Endothelial cell of umbilical vein (primary cell): ENCODE measurements at regions not wholly inside any gene's neighbourhood (a gene's known extent, or its start where the extent isn't known, plus 50 kb on each side); places are given as distances from the start of the nearest gene placed in this dataset.

ENCODE experiments used
- BruUV-seq: library from RNA; stranded (reverse); fragments of 400-500 nt; replicated peaks from 2 replicates; lab custom pipeline; 2021; lab: Mats Ljungman, UMichigan
- CTCF ChIA-PET: fragments of 300-600, 350-600 bp; sonication (Branson Sonifier 250); formaldehyde crosslinking; loops from one replicate; lab custom pipeline; 2021; ENCODE audit warnings: antibody characterized with exemption, inconsistent platforms; lab: Charles Lee
- POLR2A ChIA-PET: fragments of 300-600, 350-600 bp; sonication (Branson Sonifier 250); formaldehyde crosslinking; loops from one replicate; lab custom pipeline; 2021; ENCODE audit warnings: antibody characterized with exemption, inconsistent platforms; lab: Charles Lee
- DNase-seq: peaks from one replicate; pipeline ENCODE4 v3.0.0-alpha.2; 2011; ENCODE audit warnings: low read depth, low spot score
- FAIRE-seq: peaks from 2 replicates; lab custom pipeline; 2011; peaks lifted over from hg19 to GRCh38; lab: Jason Lieb, UNC
- H2AFZ ChIP-seq: 2 replicates; pipeline ENCODE4 v1.6.0; 2012; ENCODE audit warnings: low read depth, low read length, control low read depth, inconsistent platforms
- H3K27ac ChIP-seq: 2 replicates; pipeline ENCODE4 v1.5.1; 2011; ENCODE audit warnings: low read depth, mild to moderate bottlenecking, control low read depth, low read length, moderate library complexity; ENCODE audit not compliant: insufficient read depth
- H3K27me3 ChIP-seq, 2 experiments: 2 replicates each; pipeline versions ENCODE4 v1.6.0 to v1.6.1; 2011; ENCODE audit warnings: low read length in 2 of 2, mixed read lengths in 1 of 2; ENCODE audit not compliant: control insufficient read depth in 2 of 2, insufficient read depth in 2 of 2
- H3K36me3 ChIP-seq, 2 experiments: 2 replicates in 1 of 2; 3 replicates in 1 of 2; pipeline ENCODE4 v1.5.1; 2011; ENCODE audit warnings: low read length in 2 of 2, mild to moderate bottlenecking in 1 of 2, moderate library complexity in 1 of 2; ENCODE audit not compliant: control insufficient read depth in 2 of 2, insufficient read depth in 2 of 2; ENCODE audit errors: extremely low read depth in 1 of 2
- H3K4me1 ChIP-seq: 3 replicates; pipeline ENCODE4 v1.5.1; 2011; ENCODE audit warnings: mild to moderate bottlenecking, low read length; ENCODE audit not compliant: control insufficient read depth, insufficient read depth; ENCODE audit errors: extremely low read depth
- H3K4me2 ChIP-seq: 2 replicates; pipeline ENCODE4 v1.6.1; 2011; ENCODE audit warnings: low read length, control low read depth, mixed read lengths; ENCODE audit not compliant: insufficient read depth
- H3K4me3 ChIP-seq, 3 experiments: fragments of 200-600 bp in 1 of 3; sonication (generic), shearing (Covaris generic) in 1 of 3; replicated peaks in 1 of 3; 2 replicates each; pipeline ENCODE4 v1.5.1; 2011 to 2016; ENCODE audit warnings: control low read depth in 3 of 3, low read length in 3 of 3, mild to moderate bottlenecking in 2 of 3, inconsistent platforms in 1 of 3, low read depth in 1 of 3, moderate library complexity in 1 of 3; ENCODE audit not compliant: insufficient read depth in 1 of 3
- H3K79me2 ChIP-seq: 2 replicates; pipeline ENCODE4 v1.6.0; 2012; ENCODE audit warnings: low read length, inconsistent platforms; ENCODE audit not compliant: control insufficient read depth, insufficient read depth
- H3K9ac ChIP-seq: replicated peaks from 2 replicates; pipeline ENCODE3; 2011; ENCODE audit warnings: low read length, control low read depth; ENCODE audit not compliant: insufficient read depth; ENCODE audit errors: extremely low read depth
- H3K9me1 ChIP-seq: replicated peaks from 3 replicates; pipeline ENCODE4 v1.6.0; 2011; ENCODE audit warnings: mild to moderate bottlenecking, low read length; ENCODE audit not compliant: control insufficient read depth, insufficient read depth; ENCODE audit errors: extremely low read depth
- H3K9me3 ChIP-seq: replicated peaks from 2 replicates; pipeline ENCODE4 v1.5.1; 2012; ENCODE audit warnings: low read length, inconsistent platforms; ENCODE audit not compliant: control insufficient read depth, insufficient read depth
- H4K20me1 ChIP-seq: replicated peaks from 2 replicates; pipeline ENCODE3; 2011; ENCODE audit warnings: mild to moderate bottlenecking, low read length; ENCODE audit not compliant: control insufficient read depth, insufficient read depth; ENCODE audit errors: extremely low read depth
- EZH2 ChIP-seq: IDR thresholded peaks from 2 replicates; pipeline ENCODE4 v1.6.1; 2012; ENCODE audit warnings: borderline replicate concordance, low read depth, mild to moderate bottlenecking, moderate library complexity, low read length, inconsistent platforms; ENCODE audit not compliant: severe bottlenecking
- FOS ChIP-seq: IDR thresholded peaks from 2 replicates; pipeline ENCODE4 v1.6.1; 2011; ENCODE audit warnings: mild to moderate bottlenecking, low read length, moderate library complexity, borderline replicate concordance; ENCODE audit not compliant: insufficient read depth
- GATA2 ChIP-seq: IDR thresholded peaks from 2 replicates; pipeline ENCODE4 v1.7.0; 2011; ENCODE audit warnings: low read depth, mild to moderate bottlenecking, moderate library complexity, mixed read lengths, low read length; ENCODE audit not compliant: insufficient read length, insufficient read depth
- JUN ChIP-seq: IDR thresholded peaks from 2 replicates; pipeline ENCODE4 v1.6.1; 2011; ENCODE audit warnings: borderline replicate concordance, low read depth; ENCODE audit not compliant: insufficient read length, insufficient read depth
- MAX ChIP-seq: IDR thresholded peaks from 2 replicates; pipeline ENCODE4 v1.6.1; 2011; ENCODE audit not compliant: insufficient read depth, insufficient read length
- MYC ChIP-seq: IDR thresholded peaks from one replicate; pipeline ENCODE4 v1.6.1; 2011; ENCODE audit warnings: mild to moderate bottlenecking, low read depth, low read length
- POLR2A ChIP-seq: IDR thresholded peaks from 2 replicates; pipeline ENCODE4 v1.6.1; 2012; ENCODE audit warnings: low read depth, mild to moderate bottlenecking, control low read depth, low read length
- POLR2AphosphoS5 ChIP-seq: IDR thresholded peaks from 2 replicates; pipeline ENCODE4 v1.6.1; 2012; ENCODE audit warnings: low read depth, mild to moderate bottlenecking, control low read depth, low read length, moderate library complexity; ENCODE audit not compliant: insufficient read depth
- dilution Hi-C: fragments of 300-500 bp; cut with MboI; formaldehyde crosslinking; loops from one replicate; pipeline ENCODE4 v1.15.0; 2019; ENCODE audit warnings: low sequenced_read_pairs; ENCODE audit not compliant: extremely low pct_ligation_motif_present
- intact Hi-C: fragments of 100-400 bp; cut with micrococcal nuclease; formaldehyde crosslinking; loops from one replicate; pipeline ENCODE4 v1.10.0; 2022
- TF ChIP-seq, protein P1 (sequence below), 2 donors: IDR thresholded peaks; 1 replicate in 1 of 2; 2 replicates in 1 of 2; pipeline ENCODE4 v1.5.1; 2011; ENCODE audit warnings: low read length in 2 of 2, mild to moderate bottlenecking in 2 of 2, moderate library complexity in 2 of 2, control low read depth in 1 of 2, inconsistent platforms in 1 of 2, low read depth in 1 of 2; ENCODE audit not compliant: insufficient read depth in 1 of 2; ENCODE audit errors: extremely low read depth in 1 of 2

- FAIRE-seq (no peak), DNase-seq (no peak)
- Histone ChIP-seq H3K4me3 (no peak overlapping the region), H3K9ac (no peak overlapping the region), H3K79me2 (no peaks in the 10 kb centered on the region), H3K9me1 (no peaks in the 10 kb centered on the region), H3K4me2 (no peak overlapping the region), H2AFZ (no peak overlapping the region), H3K36me3 (no peaks in the 10 kb centered on the region), H3K9me3 (peaks cover 8% of the 10 kb centered on the region), H4K20me1 (no peaks in the 10 kb centered on the region), H3K27ac (no peak overlapping the region), H3K4me1 (no peaks in the 10 kb centered on the region), H3K27me3 (no peaks in the 10 kb centered on the region)
- CTCF ChIA-PET = interaction anchor here (1.3 kb wide), 1 partner anchor 17 kb away, joined by 3 read pairs; no protein-coding TSS in a partner anchor
- dilution Hi-C loops = no loop called here
- TF ChIP-seq MYC (no peak), POLR2A (no peak)
- intact Hi-C loops = no loop called here
- BruUV-seq = no TSS peak
- POLR2A ChIA-PET = no interaction called here
Measured at GRCh38 chr3:166029507-166029906, 192.3 kb upstream of the BCHE start.

- ChIA-PET POLR2A (no interaction called here), CTCF (interaction anchor here (0.6 to 1.2 kb wide), 5 partner anchors 16 to 1869 kb away, joined by 3 to 8 read pairs (median 3); partner anchors contain the start of gene ZBBX)
- Histone ChIP-seq H3K4me1 (no peaks in the 10 kb centered on the region), H3K9me3 (no peaks in the 10 kb centered on the region), H3K27me3 (no peaks in the 10 kb centered on the region), H3K9me1 (no peaks in the 10 kb centered on the region), H3K4me2 (no peak overlapping the region), H3K36me3 (no peaks in the 10 kb centered on the region), H3K79me2 (no peaks in the 10 kb centered on the region), H3K27ac (no peak overlapping the region), H3K9ac (no peak overlapping the region), H4K20me1 (no peaks in the 10 kb centered on the region), H3K4me3 (no peak overlapping the region), H2AFZ (no peak overlapping the region)
- intact Hi-C loops = loop anchor here (2.0 to 10.0 kb wide), 3 partner anchors 890 to 1672 kb away; no protein-coding TSS in a partner anchor
- TF ChIP-seq JUN = no peak
- TF ChIP-seq, protein P1, sequence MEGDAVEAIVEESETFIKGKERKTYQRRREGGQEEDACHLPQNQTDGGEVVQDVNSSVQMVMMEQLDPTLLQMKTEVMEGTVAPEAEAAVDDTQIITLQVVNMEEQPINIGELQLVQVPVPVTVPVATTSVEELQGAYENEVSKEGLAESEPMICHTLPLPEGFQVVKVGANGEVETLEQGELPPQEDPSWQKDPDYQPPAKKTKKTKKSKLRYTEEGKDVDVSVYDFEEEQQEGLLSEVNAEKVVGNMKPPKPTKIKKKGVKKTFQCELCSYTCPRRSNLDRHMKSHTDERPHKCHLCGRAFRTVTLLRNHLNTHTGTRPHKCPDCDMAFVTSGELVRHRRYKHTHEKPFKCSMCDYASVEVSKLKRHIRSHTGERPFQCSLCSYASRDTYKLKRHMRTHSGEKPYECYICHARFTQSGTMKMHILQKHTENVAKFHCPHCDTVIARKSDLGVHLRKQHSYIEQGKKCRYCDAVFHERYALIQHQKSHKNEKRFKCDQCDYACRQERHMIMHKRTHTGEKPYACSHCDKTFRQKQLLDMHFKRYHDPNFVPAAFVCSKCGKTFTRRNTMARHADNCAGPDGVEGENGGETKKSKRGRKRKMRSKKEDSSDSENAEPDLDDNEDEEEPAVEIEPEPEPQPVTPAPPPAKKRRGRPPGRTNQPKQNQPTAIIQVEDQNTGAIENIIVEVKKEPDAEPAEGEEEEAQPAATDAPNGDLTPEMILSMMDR (IDR thresholded peaks at IDR 0.05; ENCODE audit: extremely low read depth in 1 of 2, insufficient read depth in 1 of 2, low read depth in 1 of 2, low read length in 2 of 2) = no peak
- no peak for TF ChIP-seq POLR2AphosphoS5
- TF ChIP-seq MYC = no peak
- TF ChIP-seq POLR2A = no peak
- TF ChIP-seq MAX = no peak
- TF ChIP-seq GATA2 = no peak
- TF ChIP-seq EZH2 = no peak
- no peak for TF ChIP-seq FOS
- DNase-seq (peak; percentile 32), FAIRE-seq (no peak)
- dilution Hi-C loops = no loop called here
- no TSS peak for BruUV-seq
Measured at GRCh38 chr3:166013073-166013679, 176.0 kb upstream of the BCHE start.
